Activated CD8-positive, alpha-beta memory T cell treated with anti-CD3 and anti-CD28 coated beads, Interleukin-2, amount 10 ng/mL, durations not matched to agents 7 days and 5 days (primary cell): ENCODE measurements at regions not wholly inside any gene's neighbourhood (a gene's known extent, or its start where the extent isn't known, plus 50 kb on each side); places are given as distances from the start of the nearest gene placed in this dataset.

Experiments used
- ATAC-seq: fragments of 150-1000 bp; cut with Tn5 transposase; one replicate; pipeline ENCODE4 v1.10.0; 2021; ENCODE audit warnings: moderate library complexity
- CTCF ChIA-PET: fragments of 350-600 bp; sonication (Branson Sonifier 250); formaldehyde crosslinking; loops from one replicate; lab custom pipeline; 2021; ENCODE audit warnings: antibody characterized with exemption; lab: Charles Lee
- DNase-seq: peaks from one replicate; pipeline ENCODE4 v3.0.0-alpha.2; 2020
- H3K27ac Mint-ChIP-seq: one replicate; pipeline ENCODE4 v1.8.0; 2021; ENCODE audit warnings: mild to moderate bottlenecking, mixed read lengths
- H3K27me3 Mint-ChIP-seq: one replicate; pipeline ENCODE4 v1.8.0; 2021; ENCODE audit warnings: mixed read lengths
- H3K36me3 Mint-ChIP-seq: one replicate; pipeline ENCODE4 v1.8.0; 2021; ENCODE audit warnings: mild to moderate bottlenecking, mixed read lengths
- H3K4me1 Mint-ChIP-seq: one replicate; pipeline ENCODE4 v1.8.0; 2021; ENCODE audit warnings: mixed read lengths
- H3K4me3 Mint-ChIP-seq: one replicate; pipeline ENCODE4 v1.8.0; 2021; ENCODE audit warnings: mild to moderate bottlenecking, moderate library complexity, mixed read lengths
- H3K9me3 Mint-ChIP-seq: one replicate; pipeline ENCODE4 v1.8.0; 2022; ENCODE audit warnings: low read depth, mixed read lengths

GRCh38 chr7:22607180-22607579 is 107.2 kb upstream of the STEAP1B start:
- ATAC-seq (no peak), DNase-seq (no peak)
- Mint-ChIP-seq H3K27me3 (peaks cover 45% of the 10 kb centered on the region), H3K36me3 (no peaks in the 10 kb centered on the region), H3K9me3 (no peaks in the 10 kb centered on the region), H3K4me1 (no peaks in the 10 kb centered on the region), H3K4me3 (no peak overlapping the region), H3K27ac (no peak overlapping the region)
- CTCF ChIA-PET, result no interaction called here

- Mint-ChIP-seq H3K36me3 (no peaks in the 10 kb centered on the region), H3K4me1 (no peaks in the 10 kb centered on the region), H3K9me3 (no peaks in the 10 kb centered on the region), H3K4me3 (no peak overlapping the region), H3K27ac (no peak overlapping the region), H3K27me3 (peaks cover 54% of the 10 kb centered on the region)
- CTCF ChIA-PET, result interaction anchor here (1.1 kb wide), 1 partner anchor 124 kb away, joined by 3 read pairs; no protein-coding TSS in a partner anchor
- ATAC-seq (no peak), DNase-seq (no peak)
Observed at GRCh38 chr7:22604246-22604645, 104.3 kb upstream of the STEAP1B start.

- Mint-ChIP-seq H3K4me3 (no peak overlapping the region), H3K9me3 (no peaks in the 10 kb centered on the region), H3K4me1 (no peaks in the 10 kb centered on the region), H3K36me3 (no peaks in the 10 kb centered on the region), H3K27me3 (peaks cover 64% of the 10 kb centered on the region), H3K27ac (no peak overlapping the region)
- DNase-seq, result no peak
- ATAC-seq, result no peak
- CTCF ChIA-PET, result interaction anchor here (1.1 kb wide), 1 partner anchor 121 kb away, joined by 3 read pairs; no protein-coding TSS in a partner anchor
Observed at GRCh38 chr7:22601812-22602565, 102.0 kb upstream of the STEAP1B start.

- CTCF ChIA-PET, result interaction anchor here (1.1 kb wide), 1 partner anchor 122 kb away, joined by 3 read pairs; no protein-coding TSS in a partner anchor
- peaks cover 61% of the 10 kb centered on the region for H3K27me3 Mint-ChIP-seq
- ATAC-seq (no peak), DNase-seq (no peak)
- H3K36me3 Mint-ChIP-seq, result no peaks in the 10 kb centered on the region
- no peak overlapping the region for H3K27ac Mint-ChIP-seq
- no peaks in the 10 kb centered on the region for H3K9me3 Mint-ChIP-seq
- no peaks in the 10 kb centered on the region for H3K4me1 Mint-ChIP-seq
- no peak overlapping the region for H3K4me3 Mint-ChIP-seq
Observed at GRCh38 chr7:22601408-22601807, 101.4 kb upstream of the STEAP1B start.

- Mint-ChIP-seq H3K9me3 (no peaks in the 10 kb centered on the region), H3K4me1 (no peaks in the 10 kb centered on the region), H3K27ac (no peak overlapping the region), H3K36me3 (no peaks in the 10 kb centered on the region), H3K4me3 (no peak overlapping the region), H3K27me3 (peaks cover 61% of the 10 kb centered on the region)
- DNase-seq (no peak), ATAC-seq (no peak)
- CTCF ChIA-PET, result no interaction called here
Observed at GRCh38 chr7:22601003-22601402, 101.0 kb upstream of the STEAP1B start.

- Mint-ChIP-seq H3K27me3 (peaks cover 60% of the 10 kb centered on the region), H3K4me1 (no peaks in the 10 kb centered on the region), H3K9me3 (no peaks in the 10 kb centered on the region), H3K36me3 (no peaks in the 10 kb centered on the region), H3K4me3 (no peak overlapping the region), H3K27ac (no peak overlapping the region)
- CTCF ChIA-PET, result interaction anchor here (0.9 kb wide), 1 partner anchor 39 kb away, joined by 3 read pairs; no protein-coding TSS in a partner anchor
- DNase-seq (no peak), ATAC-seq (no peak)
Observed at GRCh38 chr7:22598318-22598920, 98.4 kb upstream of the STEAP1B start.

- DNase-seq (no peak), ATAC-seq (no peak)
- H3K27ac Mint-ChIP-seq, result no peak overlapping the region
- no peak overlapping the region for H3K4me3 Mint-ChIP-seq
- H3K36me3 Mint-ChIP-seq, result no peaks in the 10 kb centered on the region
- H3K27me3 Mint-ChIP-seq, result peaks cover 57% of the 10 kb centered on the region
- no peaks in the 10 kb centered on the region for H3K9me3 Mint-ChIP-seq
- CTCF ChIA-PET, result interaction anchor here (0.9 kb wide), 1 partner anchor 39 kb away, joined by 3 read pairs; no protein-coding TSS in a partner anchor
- H3K4me1 Mint-ChIP-seq, result no peaks in the 10 kb centered on the region
Observed at GRCh38 chr7:22597844-22598243, 97.9 kb upstream of the STEAP1B start.

GRCh38 chr7:22596763-22597400 is 96.9 kb upstream of the STEAP1B start:
- H3K9me3 Mint-ChIP-seq, result no peaks in the 10 kb centered on the region
- H3K4me1 Mint-ChIP-seq, result no peaks in the 10 kb centered on the region
- no peak overlapping the region for H3K4me3 Mint-ChIP-seq
- ATAC-seq (no peak), DNase-seq (no peak)
- H3K27ac Mint-ChIP-seq, result no peak overlapping the region
- CTCF ChIA-PET, result no interaction called here
- H3K27me3 Mint-ChIP-seq, result peaks cover 60% of the 10 kb centered on the region
- no peaks in the 10 kb centered on the region for H3K36me3 Mint-ChIP-seq

GRCh38 chr7:22594020-22594419 is 94.0 kb upstream of the STEAP1B start:
- no peaks in the 10 kb centered on the region for H3K36me3 Mint-ChIP-seq
- H3K27me3 Mint-ChIP-seq, result peaks cover 64% of the 10 kb centered on the region
- H3K4me1 Mint-ChIP-seq, result no peaks in the 10 kb centered on the region
- CTCF ChIA-PET, result interaction anchor here (0.9 kb wide), 1 partner anchor 189 kb away, joined by 3 read pairs; no protein-coding TSS in a partner anchor
- DNase-seq (no peak), ATAC-seq (no peak)
- no peak overlapping the region for H3K27ac Mint-ChIP-seq
- no peaks in the 10 kb centered on the region for H3K9me3 Mint-ChIP-seq
- no peak overlapping the region for H3K4me3 Mint-ChIP-seq

- H3K9me3 Mint-ChIP-seq, result no peaks in the 10 kb centered on the region
- DNase-seq (no peak), ATAC-seq (no peak)
- H3K4me3 Mint-ChIP-seq, result no peak overlapping the region
- peaks cover 6% of the 10 kb centered on the region for H3K4me1 Mint-ChIP-seq
- H3K27me3 Mint-ChIP-seq, result peaks cover 70% of the 10 kb centered on the region
- CTCF ChIA-PET, result no interaction called here
- H3K36me3 Mint-ChIP-seq, result no peaks in the 10 kb centered on the region
- H3K27ac Mint-ChIP-seq, result no peak overlapping the region
Observed at GRCh38 chr7:22591271-22591670, 91.3 kb upstream of the STEAP1B start.

GRCh38 chr7:22589641-22590201 is 89.7 kb upstream of the STEAP1B start:
- peaks cover 65% of the 10 kb centered on the region for H3K27me3 Mint-ChIP-seq
- H3K36me3 Mint-ChIP-seq, result no peaks in the 10 kb centered on the region
- no peak overlapping the region for H3K27ac Mint-ChIP-seq
- H3K9me3 Mint-ChIP-seq, result no peaks in the 10 kb centered on the region
- DNase-seq, result no peak
- ATAC-seq, result no peak
- CTCF ChIA-PET, result no interaction called here
- peaks cover 6% of the 10 kb centered on the region for H3K4me1 Mint-ChIP-seq
- H3K4me3 Mint-ChIP-seq, result no peak overlapping the region

GRCh38 chr7:22588351-22588750 is 88.4 kb upstream of the STEAP1B start:
- ATAC-seq (no peak), DNase-seq (no peak)
- no peaks in the 10 kb centered on the region for H3K9me3 Mint-ChIP-seq
- H3K27ac Mint-ChIP-seq, result no peak overlapping the region
- CTCF ChIA-PET, result interaction anchor here (1.1 kb wide), 1 partner anchor 24 kb away, joined by 3 read pairs; no protein-coding TSS in a partner anchor
- H3K4me3 Mint-ChIP-seq, result no peak overlapping the region
- peaks cover 6% of the 10 kb centered on the region for H3K4me1 Mint-ChIP-seq
- peaks cover 70% of the 10 kb centered on the region for H3K27me3 Mint-ChIP-seq
- no peaks in the 10 kb centered on the region for H3K36me3 Mint-ChIP-seq

GRCh38 chr7:22587322-22587721 is 87.3 kb upstream of the STEAP1B start:
- peaks cover 6% of the 10 kb centered on the region for H3K4me1 Mint-ChIP-seq
- ATAC-seq (peak; percentile 20), DNase-seq (no peak)
- H3K27ac Mint-ChIP-seq, result no peak overlapping the region
- no peaks in the 10 kb centered on the region for H3K9me3 Mint-ChIP-seq
- no peak overlapping the region for H3K4me3 Mint-ChIP-seq
- CTCF ChIA-PET, result no interaction called here
- no peaks in the 10 kb centered on the region for H3K36me3 Mint-ChIP-seq
- peaks cover 73% of the 10 kb centered on the region for H3K27me3 Mint-ChIP-seq
